ENCODE measurements at regions not wholly inside any gene's neighbourhood (a gene's known extent, or its start where the extent isn't known, plus 50 kb on each side); places are given as distances from the start of the nearest gene placed in this dataset.

DNA sequence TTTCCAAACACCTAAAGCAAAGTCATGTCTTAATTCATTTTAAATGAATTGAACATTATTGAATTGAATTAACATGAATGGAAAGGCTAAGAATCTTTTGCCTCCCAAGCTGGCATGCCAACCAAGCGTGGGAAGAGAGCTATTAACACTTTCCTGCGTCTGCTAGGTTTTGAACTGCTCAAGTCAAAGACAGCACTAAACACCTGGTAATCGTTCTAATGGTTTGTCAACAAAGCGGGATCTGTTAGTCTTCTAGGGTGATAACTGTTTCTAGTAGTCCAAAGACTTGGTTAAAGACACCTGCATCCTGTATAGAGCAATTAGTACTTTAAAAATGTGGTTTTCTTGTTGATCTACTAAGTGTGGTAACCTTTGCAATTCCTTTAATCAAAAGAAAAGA lies 164.2 kb upstream of the HMGA2 start:
- peak overlapping the region; percentile 100 for H3K27ac ChIP-seq (ENCODE audit: low read depth, low read length)
- ATAC-seq (no peak), DNase-seq (ENCODE audit: low read depth, low spot score) (no peak)
- ChIA-PET RAD21 (ENCODE audit: low non-redundant PET in 1 of 2, low total read pairs in 2 of 2, uncharacterized antibody in 2 of 2, unreplicated experiment in 2 of 2) (no interaction called here), CTCF (no interaction called here), POLR2A (interaction anchor here (1.2 to 1.4 kb wide), 2 partner anchors 12 to 18 kb away, joined by 3 to 4 read pairs; no protein-coding TSS in a partner anchor)
- BruUV-seq (replicated peaks), result no TSS peak
- no peak for TF ChIP-seq YY1 (IDR thresholded peaks at IDR 0.05; ENCODE audit: extremely low read depth, insufficient replicate concordance, low read depth, low read length)
- no peak for TF ChIP-seq ELF1 (IDR thresholded peaks at IDR 0.05; ENCODE audit: borderline replicate concordance, low read depth)
- TF ChIP-seq, protein P1, sequence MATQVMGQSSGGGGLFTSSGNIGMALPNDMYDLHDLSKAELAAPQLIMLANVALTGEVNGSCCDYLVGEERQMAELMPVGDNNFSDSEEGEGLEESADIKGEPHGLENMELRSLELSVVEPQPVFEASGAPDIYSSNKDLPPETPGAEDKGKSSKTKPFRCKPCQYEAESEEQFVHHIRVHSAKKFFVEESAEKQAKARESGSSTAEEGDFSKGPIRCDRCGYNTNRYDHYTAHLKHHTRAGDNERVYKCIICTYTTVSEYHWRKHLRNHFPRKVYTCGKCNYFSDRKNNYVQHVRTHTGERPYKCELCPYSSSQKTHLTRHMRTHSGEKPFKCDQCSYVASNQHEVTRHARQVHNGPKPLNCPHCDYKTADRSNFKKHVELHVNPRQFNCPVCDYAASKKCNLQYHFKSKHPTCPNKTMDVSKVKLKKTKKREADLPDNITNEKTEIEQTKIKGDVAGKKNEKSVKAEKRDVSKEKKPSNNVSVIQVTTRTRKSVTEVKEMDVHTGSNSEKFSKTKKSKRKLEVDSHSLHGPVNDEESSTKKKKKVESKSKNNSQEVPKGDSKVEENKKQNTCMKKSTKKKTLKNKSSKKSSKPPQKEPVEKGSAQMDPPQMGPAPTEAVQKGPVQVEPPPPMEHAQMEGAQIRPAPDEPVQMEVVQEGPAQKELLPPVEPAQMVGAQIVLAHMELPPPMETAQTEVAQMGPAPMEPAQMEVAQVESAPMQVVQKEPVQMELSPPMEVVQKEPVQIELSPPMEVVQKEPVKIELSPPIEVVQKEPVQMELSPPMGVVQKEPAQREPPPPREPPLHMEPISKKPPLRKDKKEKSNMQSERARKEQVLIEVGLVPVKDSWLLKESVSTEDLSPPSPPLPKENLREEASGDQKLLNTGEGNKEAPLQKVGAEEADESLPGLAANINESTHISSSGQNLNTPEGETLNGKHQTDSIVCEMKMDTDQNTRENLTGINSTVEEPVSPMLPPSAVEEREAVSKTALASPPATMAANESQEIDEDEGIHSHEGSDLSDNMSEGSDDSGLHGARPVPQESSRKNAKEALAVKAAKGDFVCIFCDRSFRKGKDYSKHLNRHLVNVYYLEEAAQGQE (IDR thresholded peaks at IDR 0.05; ENCODE audit: low read depth), result no peak
- no peak for TF ChIP-seq JUND (IDR thresholded peaks at IDR 0.05)
- TF ChIP-seq FOSL1 (IDR thresholded peaks at IDR 0.05; ENCODE audit: low read depth), result no peak
- no peak for TF ChIP-seq SRF (IDR thresholded peaks at IDR 0.05; ENCODE audit: low read depth)
- TF ChIP-seq, protein P2, sequence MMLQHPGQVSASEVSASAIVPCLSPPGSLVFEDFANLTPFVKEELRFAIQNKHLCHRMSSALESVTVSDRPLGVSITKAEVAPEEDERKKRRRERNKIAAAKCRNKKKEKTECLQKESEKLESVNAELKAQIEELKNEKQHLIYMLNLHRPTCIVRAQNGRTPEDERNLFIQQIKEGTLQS (IDR thresholded peaks at IDR 0.05), result no peak
- TF ChIP-seq, protein P3, sequence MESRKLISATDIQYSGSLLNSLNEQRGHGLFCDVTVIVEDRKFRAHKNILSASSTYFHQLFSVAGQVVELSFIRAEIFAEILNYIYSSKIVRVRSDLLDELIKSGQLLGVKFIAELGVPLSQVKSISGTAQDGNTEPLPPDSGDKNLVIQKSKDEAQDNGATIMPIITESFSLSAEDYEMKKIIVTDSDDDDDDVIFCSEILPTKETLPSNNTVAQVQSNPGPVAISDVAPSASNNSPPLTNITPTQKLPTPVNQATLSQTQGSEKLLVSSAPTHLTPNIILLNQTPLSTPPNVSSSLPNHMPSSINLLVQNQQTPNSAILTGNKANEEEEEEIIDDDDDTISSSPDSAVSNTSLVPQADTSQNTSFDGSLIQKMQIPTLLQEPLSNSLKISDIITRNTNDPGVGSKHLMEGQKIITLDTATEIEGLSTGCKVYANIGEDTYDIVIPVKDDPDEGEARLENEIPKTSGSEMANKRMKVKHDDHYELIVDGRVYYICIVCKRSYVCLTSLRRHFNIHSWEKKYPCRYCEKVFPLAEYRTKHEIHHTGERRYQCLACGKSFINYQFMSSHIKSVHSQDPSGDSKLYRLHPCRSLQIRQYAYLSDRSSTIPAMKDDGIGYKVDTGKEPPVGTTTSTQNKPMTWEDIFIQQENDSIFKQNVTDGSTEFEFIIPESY (IDR thresholded peaks at IDR 0.05; ENCODE audit: extremely low read depth, insufficient replicate concordance, low read length), result no peak
- TF ChIP-seq CBX3 (IDR thresholded peaks at IDR 0.05; ENCODE audit: low read depth), result no peak
- no peak for TF ChIP-seq SP1 (IDR thresholded peaks at IDR 0.05; ENCODE audit: low read depth)
- no peak for TF ChIP-seq ZNF274 (IDR thresholded peaks at IDR 0.05; ENCODE audit: low read depth, low read length)
- no peak for TF ChIP-seq RAD21 (IDR thresholded peaks at IDR 0.05; ENCODE audit: low read depth)
- no peak for TF ChIP-seq CEBPB (IDR thresholded peaks at IDR 0.05; ENCODE audit: low read depth)
- no peak for TF ChIP-seq EZH2phosphoT487 (IDR thresholded peaks at IDR 0.05; ENCODE audit: borderline replicate concordance)
- TF ChIP-seq ZFX (IDR thresholded peaks at IDR 0.05), result no peak
- no peak overlapping the region for H3K4me2 ChIP-seq (ENCODE audit: low read length)
- no peaks in the 10 kb centered on the region for H3K27me3 ChIP-seq (ENCODE audit: insufficient read depth, low read length)
- no peak overlapping the region for H3K9ac ChIP-seq (ENCODE audit: low read length)
- no peak overlapping the region for H3K4me3 ChIP-seq (replicated peaks in 1 of 2; ENCODE audit: low read depth in 1 of 2, low read length in 2 of 2)
- H3K9me3 ChIP-seq (ENCODE audit: control insufficient read depth in 1 of 2, insufficient read depth in 1 of 2, low read depth in 1 of 2, low read length in 2 of 2), result peaks cover 0 to 13% of the 10 kb centered on the region in 2 experiments; a peak in 1 of 4 replicates
- H2AFZ ChIP-seq (ENCODE audit: low read depth, low read length, poor library complexity, severe bottlenecking), result peak overlapping the region; percentile 42
- H3K4me1 ChIP-seq (ENCODE audit: control insufficient read depth in 1 of 2, insufficient read depth in 2 of 2, low read length in 2 of 2), result peaks cover 36 to 52% of the 10 kb centered on the region in 2 experiments
- no peaks in the 10 kb centered on the region for H3K79me2 ChIP-seq (ENCODE audit: insufficient read depth, low read length)
- H3K36me3 ChIP-seq (ENCODE audit: control insufficient read depth in 1 of 2, insufficient read depth in 2 of 2, low read length in 2 of 2), result peaks cover 0 to 23% of the 10 kb centered on the region in 2 experiments; a peak in 2 of 4 replicates
- no peaks in the 10 kb centered on the region for H4K20me1 ChIP-seq (ENCODE audit: insufficient read depth)
- H3K9me2 ChIP-seq (ENCODE audit: insufficient read depth), result no peaks in the 10 kb centered on the region
- intact Hi-C loops (cut with micrococcal nuclease), result no loop called here

All from HCT116 (cell line).